Dermis blood vessel endothelial cell (primary cell): ENCODE measurements at regions not wholly inside any gene's neighbourhood (a gene's known extent, or its start where the extent isn't known, plus 50 kb on each side); places are given as distances from the start of the nearest gene placed in this dataset.
A peak's percentile ranks its signal among the peaks of the same experiment; 100 is the strongest.
"Not testable (repeated sequence)": the region's sequence is repeated elsewhere in the genome, so short reads cannot be mapped to it uniquely, and the experiment has no call there.

ENCODE experiments used
- DNase-seq: peaks from one replicate; pipeline ENCODE4 v3.0.0; 2010

DNA sequence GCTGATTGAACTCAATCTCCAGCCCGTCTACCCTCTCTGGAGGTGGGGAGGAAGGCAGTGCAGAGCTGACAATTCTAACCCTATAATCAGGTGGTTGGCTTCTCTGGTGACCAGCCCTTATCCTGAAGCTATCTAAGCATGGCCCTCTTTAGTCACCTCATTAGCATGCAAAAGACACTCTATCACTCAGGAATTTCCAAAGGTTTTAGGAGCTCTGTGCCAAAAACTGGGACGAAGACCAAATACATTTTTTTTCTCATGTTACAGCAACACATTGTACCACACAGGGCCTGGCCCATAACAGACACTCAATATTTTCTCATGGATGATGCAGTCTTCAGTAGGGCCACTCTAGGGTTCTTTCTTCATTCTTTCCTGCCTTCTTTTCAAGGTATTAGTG, 118.8 kb upstream of the VLDLR start:
- DNase-seq: no peak

DNA sequence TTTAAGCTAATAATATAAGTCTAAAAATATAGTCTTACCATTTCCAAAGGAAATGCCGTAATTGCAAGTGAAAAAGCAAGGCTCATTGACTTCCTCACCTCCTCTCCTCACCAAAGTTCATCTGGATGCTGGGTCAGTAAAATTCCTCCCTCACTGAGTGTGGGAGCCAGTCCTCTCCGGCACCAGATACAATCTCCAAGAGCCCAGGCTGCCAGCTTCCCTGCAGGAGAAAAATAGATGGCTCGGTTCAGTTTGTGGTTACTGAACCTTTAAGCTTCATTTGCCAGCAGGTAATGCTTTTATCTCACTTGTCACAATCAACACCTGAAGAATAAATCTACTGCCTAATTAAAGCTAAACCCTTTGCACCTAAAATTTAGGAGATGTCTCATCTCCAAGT, 115.3 kb upstream of the VLDLR start:
- DNase-seq: no peak

DNA sequence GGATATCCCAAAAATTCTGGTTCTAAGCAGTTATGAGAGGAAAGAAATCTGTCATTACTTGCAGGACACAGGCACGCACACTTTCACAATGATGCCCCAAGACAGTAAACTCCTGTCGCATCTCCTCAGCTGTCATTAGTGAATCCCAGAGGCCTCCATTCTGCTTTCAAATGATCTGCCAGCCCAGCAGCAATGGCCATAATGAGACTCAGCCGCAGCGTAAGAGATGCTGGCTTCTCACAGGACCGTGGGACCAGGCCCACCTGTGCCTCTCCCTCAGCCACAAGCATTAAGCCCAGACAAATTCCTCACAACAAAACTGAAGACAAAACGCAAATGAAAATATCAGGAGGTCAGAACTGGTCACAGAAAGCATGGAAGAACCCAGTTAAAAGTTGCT, 98.0 kb upstream of the VLDLR start:
- no peak for DNase-seq

- DNase-seq: no peak
Observed at GRCh38 chr9:2524601-2525000, 97.0 kb upstream of the VLDLR start.

DNA sequence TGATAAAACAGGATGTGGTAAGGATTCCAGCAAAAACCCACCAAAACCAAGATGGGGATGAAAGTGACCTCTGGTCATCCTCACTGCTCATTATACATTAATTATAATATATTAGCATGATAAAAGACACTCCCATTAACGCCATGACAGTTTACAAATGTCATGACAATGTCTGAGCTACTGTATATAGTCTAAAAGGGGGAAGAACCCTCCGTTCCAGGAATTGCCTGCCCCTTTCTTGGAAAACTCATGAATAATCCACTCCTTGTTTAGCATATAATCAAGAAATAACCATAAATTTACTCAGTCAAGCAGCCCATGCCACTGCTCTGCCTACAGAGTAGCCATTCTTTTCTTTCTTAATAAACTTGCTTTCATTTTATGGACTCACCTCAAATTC, 96.4 kb upstream of the VLDLR start:
- no peak for DNase-seq

- DNase-seq: no peak
Observed at GRCh38 chr9:2526071-2526828, 95.3 kb upstream of the VLDLR start.

- no peak for DNase-seq
Observed at GRCh38 chr9:2531481-2531880, 90.1 kb upstream of the VLDLR start.

DNA sequence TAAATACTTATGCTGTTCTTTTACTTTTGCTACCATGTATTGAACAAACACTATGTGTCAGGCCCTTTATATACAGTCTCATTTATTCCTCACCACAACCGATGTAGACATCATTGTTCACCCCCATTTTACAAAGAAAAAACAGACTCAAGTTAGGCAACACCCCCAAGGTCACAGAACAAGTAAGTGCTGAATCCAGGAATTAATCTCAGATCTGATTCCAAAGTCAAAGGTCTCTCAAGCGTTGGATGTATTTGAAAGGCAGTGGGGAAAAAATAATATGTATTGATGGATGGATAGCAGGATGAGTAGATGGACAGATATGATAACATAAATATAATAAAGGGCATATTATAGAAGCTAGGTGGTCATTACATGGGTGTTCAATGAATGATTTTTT, 85.1 kb upstream of the VLDLR start:
- DNase-seq: no peak

- DNase-seq: no peak
Observed at GRCh38 chr9:2545881-2546490, 75.6 kb upstream of the VLDLR start.

DNA sequence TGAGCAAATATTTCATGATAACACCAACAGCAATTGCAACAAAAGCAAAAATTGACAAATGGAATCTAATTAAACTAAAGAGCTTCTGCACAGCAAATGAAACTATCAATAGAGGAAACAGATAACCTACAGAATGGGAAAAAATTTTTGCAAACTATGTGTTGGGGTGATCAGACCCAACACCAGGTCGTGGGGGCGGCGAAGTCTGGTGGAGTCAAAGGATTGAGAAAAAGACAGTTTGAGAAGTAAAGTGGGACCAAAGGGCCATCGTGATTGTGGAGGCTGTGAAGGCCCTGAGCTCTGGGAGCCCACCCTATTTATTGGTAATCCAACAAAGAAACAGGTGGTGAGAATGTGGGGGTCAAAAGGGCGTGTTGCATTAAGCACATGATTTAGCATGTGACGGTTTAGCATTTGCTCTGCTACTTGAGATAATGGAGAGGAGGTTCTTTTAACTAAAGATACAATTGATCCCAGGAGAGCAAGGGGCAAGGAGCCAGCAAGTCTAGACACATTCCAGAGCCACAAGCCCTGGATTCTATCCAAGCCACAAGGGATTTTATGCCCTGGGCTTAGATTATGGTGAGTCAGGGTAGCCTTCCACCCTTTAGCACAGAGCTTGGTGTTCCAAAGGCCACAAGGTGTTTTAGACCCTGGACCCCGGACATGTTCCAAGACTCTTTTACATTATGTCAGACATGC, 65.5 kb upstream of the VLDLR start:
- DNase-seq: not testable (repeated sequence)

DNA sequence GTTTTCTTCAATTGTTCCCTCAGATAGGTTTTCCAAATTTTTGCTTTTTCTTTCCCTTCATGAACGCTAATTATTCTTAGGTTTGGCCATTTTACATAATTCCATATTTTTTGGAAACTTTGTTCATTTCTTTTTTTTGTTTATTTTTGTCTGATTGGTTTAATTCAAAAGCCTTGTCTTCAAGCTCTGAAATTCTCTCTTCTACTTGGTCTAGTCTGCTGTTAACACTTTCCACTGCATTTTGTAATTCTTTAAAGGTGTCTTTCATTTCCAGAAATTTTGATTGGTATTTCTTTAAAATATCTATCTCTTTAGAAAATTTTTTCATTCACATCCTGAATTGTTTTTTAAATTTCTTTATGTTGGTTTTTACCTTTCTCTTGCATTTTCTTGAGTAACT, 63.9 kb upstream of the VLDLR start:
- no peak for DNase-seq

DNA sequence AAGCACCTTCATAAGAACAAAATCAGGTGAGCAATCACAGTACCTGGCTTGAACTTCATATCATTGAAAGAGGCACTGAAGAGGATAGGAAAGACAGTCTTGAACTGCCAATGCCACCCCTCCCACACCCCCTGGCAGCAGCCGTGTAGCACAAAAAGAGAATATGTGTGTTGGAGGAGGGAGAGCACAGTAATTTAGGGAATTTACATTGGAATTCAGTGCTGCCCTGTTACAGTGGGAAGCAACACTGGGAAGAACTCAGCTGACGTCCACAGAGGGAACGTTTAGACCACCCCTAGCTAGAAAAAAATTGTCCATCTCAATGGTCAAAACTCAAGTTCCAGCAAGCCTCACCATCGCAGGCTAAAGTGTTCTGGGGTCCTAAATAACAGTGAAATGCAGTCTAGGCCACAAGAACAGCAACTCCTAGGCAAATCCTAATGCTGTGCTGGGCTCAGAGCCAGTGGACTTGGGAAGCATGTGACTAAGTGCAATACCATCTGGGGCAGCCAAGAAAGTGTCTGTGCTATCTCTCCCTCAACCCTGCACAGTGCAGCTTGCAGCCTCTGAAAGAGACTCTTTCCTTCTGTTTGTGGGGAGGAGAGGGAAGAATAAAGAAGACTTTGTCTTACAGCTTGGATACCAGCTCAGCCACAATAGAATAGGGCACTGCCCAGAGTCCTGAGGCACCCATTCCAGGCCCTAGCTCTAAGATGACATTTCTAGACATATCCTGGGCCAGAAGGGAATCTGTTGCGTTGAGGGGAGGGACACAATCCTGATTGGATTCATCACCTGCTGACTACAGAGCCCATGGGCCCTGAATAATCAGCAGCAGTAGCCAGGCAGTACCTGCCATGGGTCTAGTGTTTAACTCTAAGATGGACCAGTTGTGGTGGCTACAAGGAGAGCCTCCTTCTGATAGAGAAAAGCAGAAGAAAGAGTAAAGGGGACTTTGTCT, 62.1 kb upstream of the VLDLR start:
- DNase-seq: peak; percentile 18

DNA sequence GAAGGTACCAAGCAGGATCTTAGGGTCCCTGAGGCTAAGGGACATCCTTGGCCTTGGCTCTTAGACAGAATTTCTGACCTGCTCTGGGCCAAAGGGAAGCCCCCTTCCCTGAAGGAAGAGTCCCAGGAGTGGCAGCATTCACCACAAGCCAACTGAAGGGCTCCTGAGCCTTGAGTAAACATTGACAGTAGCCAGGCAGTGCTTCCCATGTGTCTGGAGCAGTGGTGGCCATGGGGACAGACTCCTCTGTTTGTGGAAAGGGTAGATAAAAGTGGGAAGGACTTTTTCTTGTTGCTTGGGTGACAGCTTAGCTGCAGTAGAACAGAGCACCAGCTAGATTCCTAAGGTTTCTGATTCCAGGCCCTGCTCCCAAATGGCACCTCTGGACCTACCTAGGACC, 61.4 kb upstream of the VLDLR start:
- DNase-seq: no peak

- no peak for DNase-seq
Observed at GRCh38 chr9:2565676-2566340, 55.8 kb upstream of the VLDLR start.

- DNase-seq: no peak
Observed at GRCh38 chr9:2567922-2568321, 53.7 kb upstream of the VLDLR start.

DNA sequence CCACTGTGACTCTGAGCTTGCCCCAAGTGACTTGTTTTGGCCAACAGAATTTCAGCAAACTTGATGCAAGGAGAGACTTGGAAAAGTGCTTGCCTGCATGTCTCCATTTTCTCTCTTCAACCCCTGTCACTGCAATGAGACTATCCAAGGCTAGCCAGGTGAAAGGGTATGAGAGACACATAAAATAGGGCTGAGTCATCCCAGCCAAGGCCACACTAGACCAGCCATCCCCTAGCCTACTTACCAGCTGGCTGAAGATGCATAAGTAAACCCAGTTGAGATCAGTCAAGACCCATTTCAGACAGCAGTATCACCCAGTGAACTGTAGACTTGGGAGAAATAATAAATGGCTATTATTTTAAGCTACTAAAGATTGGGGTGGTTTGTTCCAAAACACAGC, 52.9 kb upstream of the VLDLR start:
- DNase-seq: no peak

GRCh38 chr9:2570615-2571479, 50.7 kb upstream of the VLDLR start:
- DNase-seq: peak; percentile 61
